ENCODE measurements at regions not wholly inside any gene's neighbourhood (a gene's known extent, or its start where the extent isn't known, plus 50 kb on each side); places are given as distances from the start of the nearest gene placed in this dataset.

- no peaks in the 10 kb centered on the region for H3K9me3 ChIP-seq (ENCODE audit: low read length)
- no peak overlapping the region for H3K9ac ChIP-seq (ENCODE audit: low read length)
- H3K9me2 ChIP-seq (replicated peaks; ENCODE audit: low read length), result no peaks in the 10 kb centered on the region
- H3K4me3 ChIP-seq (ENCODE audit: low read length), result no peak overlapping the region
- ChIA-PET CTCF (no interaction called here), POLR2A (ENCODE audit: unreplicated experiment) (interaction anchor here (0.6 kb wide), 1 partner anchor 39 kb away, joined by 4 read pairs; no protein-coding TSS in a partner anchor)
- peaks cover 14% of the 10 kb centered on the region; the same call in 1 of the 2 replicates for H3K4me1 ChIP-seq (ENCODE audit: insufficient read depth, low read length)
- H3K79me2 ChIP-seq (ENCODE audit: low read length), result no peaks in the 10 kb centered on the region
- no peaks in the 10 kb centered on the region for H3F3A ChIP-seq (ENCODE audit: low read length, unreplicated experiment)
- BruUV-seq (replicated peaks), result no TSS peak
- no peaks in the 10 kb centered on the region for H3K36me3 ChIP-seq (ENCODE audit: low read depth, low read length)
- H3K4me2 ChIP-seq (ENCODE audit: low read length), result no peak overlapping the region
- no peak overlapping the region for H2AFZ ChIP-seq (ENCODE audit: low read length)
- ATAC-seq, result peak; percentile 43
- no peaks in the 10 kb centered on the region for H4K20me1 ChIP-seq (ENCODE audit: low read length)
- no peak overlapping the region for H3K27ac ChIP-seq (ENCODE audit: low read length)
- H3K27me3 ChIP-seq (ENCODE audit: low read length), result no peaks in the 10 kb centered on the region
- intact Hi-C loops (cut with micrococcal nuclease), result no loop called here
- DNase-seq, result peak; percentile 42
- TF ChIP-seq EZH2 (IDR thresholded peaks at IDR 0.05; ENCODE audit: low read length, unreplicated experiment) (no peak), EZH2phosphoT487 (IDR thresholded peaks at IDR 0.05; ENCODE audit: borderline replicate concordance, low read length) (no peak)
- TF ChIP-seq, protein P1, sequence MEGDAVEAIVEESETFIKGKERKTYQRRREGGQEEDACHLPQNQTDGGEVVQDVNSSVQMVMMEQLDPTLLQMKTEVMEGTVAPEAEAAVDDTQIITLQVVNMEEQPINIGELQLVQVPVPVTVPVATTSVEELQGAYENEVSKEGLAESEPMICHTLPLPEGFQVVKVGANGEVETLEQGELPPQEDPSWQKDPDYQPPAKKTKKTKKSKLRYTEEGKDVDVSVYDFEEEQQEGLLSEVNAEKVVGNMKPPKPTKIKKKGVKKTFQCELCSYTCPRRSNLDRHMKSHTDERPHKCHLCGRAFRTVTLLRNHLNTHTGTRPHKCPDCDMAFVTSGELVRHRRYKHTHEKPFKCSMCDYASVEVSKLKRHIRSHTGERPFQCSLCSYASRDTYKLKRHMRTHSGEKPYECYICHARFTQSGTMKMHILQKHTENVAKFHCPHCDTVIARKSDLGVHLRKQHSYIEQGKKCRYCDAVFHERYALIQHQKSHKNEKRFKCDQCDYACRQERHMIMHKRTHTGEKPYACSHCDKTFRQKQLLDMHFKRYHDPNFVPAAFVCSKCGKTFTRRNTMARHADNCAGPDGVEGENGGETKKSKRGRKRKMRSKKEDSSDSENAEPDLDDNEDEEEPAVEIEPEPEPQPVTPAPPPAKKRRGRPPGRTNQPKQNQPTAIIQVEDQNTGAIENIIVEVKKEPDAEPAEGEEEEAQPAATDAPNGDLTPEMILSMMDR (conservative IDR thresholded peaks at IDR 0.05; ENCODE audit: low read depth, low read length), result no peak
Observed at GRCh38 chr6:68238097-68238601, 396.9 kb upstream of the ADGRB3 start.

DNA sequence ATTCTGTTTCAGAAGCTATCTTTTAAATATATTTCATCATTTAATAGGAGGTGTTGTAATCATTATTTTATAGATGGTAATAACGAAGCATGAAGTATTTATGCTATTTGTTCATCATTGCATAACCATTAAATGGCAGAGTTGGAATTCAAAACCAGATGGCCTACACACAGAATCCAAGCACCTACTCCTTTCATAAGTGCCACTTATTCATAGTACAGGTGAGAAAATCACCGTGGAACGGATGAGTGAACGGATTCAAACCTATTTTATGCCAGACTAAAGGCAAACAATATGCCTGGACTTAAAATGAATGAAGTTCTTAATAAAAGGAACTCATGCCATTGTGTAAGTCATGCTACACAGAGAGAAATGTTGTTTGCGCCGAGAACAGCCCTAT, 397.9 kb upstream of the ADGRB3 start:
- H3K9me2 ChIP-seq (replicated peaks; ENCODE audit: low read length), result no peaks in the 10 kb centered on the region
- H3K79me2 ChIP-seq (ENCODE audit: low read length), result no peaks in the 10 kb centered on the region
- no peak overlapping the region for H3K27ac ChIP-seq (ENCODE audit: low read length)
- ChIA-PET CTCF (no interaction called here), POLR2A (ENCODE audit: unreplicated experiment) (no interaction called here)
- H4K20me1 ChIP-seq (ENCODE audit: low read length), result no peaks in the 10 kb centered on the region
- ATAC-seq, result no peak
- no TSS peak for BruUV-seq (replicated peaks)
- no peaks in the 10 kb centered on the region for H3K27me3 ChIP-seq (ENCODE audit: low read length)
- no peak for DNase-seq
- H3K4me1 ChIP-seq (ENCODE audit: insufficient read depth, low read length), result peaks cover 14% of the 10 kb centered on the region; the same call in 1 of the 2 replicates
- H3K9me3 ChIP-seq (ENCODE audit: low read length), result no peaks in the 10 kb centered on the region
- H3K4me3 ChIP-seq (ENCODE audit: low read length), result no peak overlapping the region
- intact Hi-C loops (cut with micrococcal nuclease), result no loop called here
- H3K9ac ChIP-seq (ENCODE audit: low read length), result no peak overlapping the region
- no peaks in the 10 kb centered on the region for H3K36me3 ChIP-seq (ENCODE audit: low read depth, low read length)
- no peak overlapping the region for H2AFZ ChIP-seq (ENCODE audit: low read length)
- no peak overlapping the region for H3K4me2 ChIP-seq (ENCODE audit: low read length)
- H3F3A ChIP-seq (ENCODE audit: low read length, unreplicated experiment), result no peaks in the 10 kb centered on the region
- TF ChIP-seq EZH2 (IDR thresholded peaks at IDR 0.05; ENCODE audit: low read length, unreplicated experiment) (no peak), EZH2phosphoT487 (IDR thresholded peaks at IDR 0.05; ENCODE audit: borderline replicate concordance, low read length) (no peak)
- TF ChIP-seq, protein P1 (conservative IDR thresholded peaks at IDR 0.05; ENCODE audit: low read depth, low read length), result no peak

DNA sequence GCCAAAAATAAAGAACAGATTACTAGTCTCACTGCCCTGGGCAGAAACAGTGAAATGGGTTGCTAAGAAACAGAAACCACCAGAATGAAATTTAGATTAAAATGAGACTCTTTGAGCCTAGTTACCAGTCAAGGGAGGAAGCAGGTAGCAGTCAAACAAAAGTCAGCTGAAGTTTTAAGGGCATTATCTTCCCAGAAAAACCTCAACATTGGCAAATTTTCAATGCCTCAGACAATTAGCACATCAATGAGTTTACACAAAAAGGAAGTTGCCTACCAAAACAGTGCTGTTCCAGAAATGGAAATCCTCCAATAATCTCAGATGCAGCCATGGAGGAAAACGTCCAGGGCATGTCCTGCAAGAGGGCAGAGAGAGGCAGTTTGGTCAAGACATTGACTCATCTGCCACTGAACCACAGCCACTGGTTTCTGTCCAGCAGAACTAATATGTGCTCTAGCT, 399.7 kb upstream of the ADGRB3 start:
- intact Hi-C loops (cut with micrococcal nuclease), result no loop called here
- Histone ChIP-seq H3K4me2 (ENCODE audit: low read length) (no peak overlapping the region), H3K79me2 (ENCODE audit: low read length) (no peaks in the 10 kb centered on the region), H3K27ac (ENCODE audit: low read length) (no peak overlapping the region), H3K4me1 (ENCODE audit: insufficient read depth, low read length) (peaks cover 14% of the 10 kb centered on the region; the same call in 1 of the 2 replicates), H3K9me3 (ENCODE audit: low read length) (no peaks in the 10 kb centered on the region), H3K4me3 (ENCODE audit: low read length) (no peak overlapping the region), H4K20me1 (ENCODE audit: low read length) (no peaks in the 10 kb centered on the region), H3K9me2 (replicated peaks; ENCODE audit: low read length) (no peaks in the 10 kb centered on the region), H3F3A (ENCODE audit: low read length, unreplicated experiment) (no peaks in the 10 kb centered on the region), H3K27me3 (ENCODE audit: low read length) (no peaks in the 10 kb centered on the region), H3K9ac (ENCODE audit: low read length) (no peak overlapping the region), H3K36me3 (ENCODE audit: low read depth, low read length) (no peaks in the 10 kb centered on the region), H2AFZ (ENCODE audit: low read length) (no peak overlapping the region)
- DNase-seq, result peak; percentile 27
- ChIA-PET CTCF (no interaction called here), POLR2A (ENCODE audit: unreplicated experiment) (interaction anchor here (0.6 kb wide), 1 partner anchor 32 kb away, joined by 6 read pairs; no protein-coding TSS in a partner anchor)
- peak; percentile 57 for ATAC-seq
- no TSS peak for BruUV-seq (replicated peaks)
- TF ChIP-seq EZH2 (IDR thresholded peaks at IDR 0.05; ENCODE audit: low read length, unreplicated experiment) (no peak), EZH2phosphoT487 (IDR thresholded peaks at IDR 0.05; ENCODE audit: borderline replicate concordance, low read length) (no peak)
- TF ChIP-seq, protein P1 (conservative IDR thresholded peaks at IDR 0.05; ENCODE audit: low read depth, low read length), result no peak
